ENCODE measurements at regions not wholly inside any gene's neighbourhood (a gene's known extent, or its start where the extent isn't known, plus 50 kb on each side); places are given as distances from the start of the nearest gene placed in this dataset.

GRCh38 chr9:26313108-26313507 is 579.5 kb downstream of the CAAP1 start:
- DNase-seq (ENCODE audit: low spot score), result no peak

- DNase-seq (ENCODE audit: low spot score), result no peak
Measured at GRCh38 chr9:26311463-26311995, 581.1 kb downstream of the CAAP1 start.

- DNase-seq (ENCODE audit: low spot score), result no peak
Measured at GRCh38 chr9:26310294-26310693, 582.3 kb downstream of the CAAP1 start.

- DNase-seq (ENCODE audit: low spot score), result no peak
Measured at GRCh38 chr9:26308328-26308727, 584.3 kb downstream of the CAAP1 start.

DNA sequence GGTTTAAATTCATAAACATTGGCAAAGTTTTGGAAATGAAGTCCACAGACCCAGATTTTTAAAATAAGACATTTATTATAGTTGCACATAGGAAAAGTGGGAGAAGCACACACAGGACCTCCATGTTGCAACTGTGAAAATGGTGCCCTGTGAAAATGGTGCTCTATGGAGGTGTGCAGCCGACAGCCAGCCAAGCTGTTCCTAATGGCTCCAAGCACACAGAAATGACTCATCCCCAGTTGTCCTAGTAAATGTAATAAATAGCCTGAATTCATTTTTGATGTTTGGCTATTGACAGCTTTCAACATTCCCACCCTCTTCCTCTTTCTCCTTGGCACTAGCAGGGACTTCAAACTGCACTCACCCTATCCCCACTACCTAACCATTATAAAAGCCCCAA is 590.9 kb downstream of the CAAP1 start:
- DNase-seq (ENCODE audit: low spot score), result no peak

- no peak for DNase-seq (ENCODE audit: low spot score)
Measured at GRCh38 chr9:26301046-26301445, 591.6 kb downstream of the CAAP1 start.

DNA sequence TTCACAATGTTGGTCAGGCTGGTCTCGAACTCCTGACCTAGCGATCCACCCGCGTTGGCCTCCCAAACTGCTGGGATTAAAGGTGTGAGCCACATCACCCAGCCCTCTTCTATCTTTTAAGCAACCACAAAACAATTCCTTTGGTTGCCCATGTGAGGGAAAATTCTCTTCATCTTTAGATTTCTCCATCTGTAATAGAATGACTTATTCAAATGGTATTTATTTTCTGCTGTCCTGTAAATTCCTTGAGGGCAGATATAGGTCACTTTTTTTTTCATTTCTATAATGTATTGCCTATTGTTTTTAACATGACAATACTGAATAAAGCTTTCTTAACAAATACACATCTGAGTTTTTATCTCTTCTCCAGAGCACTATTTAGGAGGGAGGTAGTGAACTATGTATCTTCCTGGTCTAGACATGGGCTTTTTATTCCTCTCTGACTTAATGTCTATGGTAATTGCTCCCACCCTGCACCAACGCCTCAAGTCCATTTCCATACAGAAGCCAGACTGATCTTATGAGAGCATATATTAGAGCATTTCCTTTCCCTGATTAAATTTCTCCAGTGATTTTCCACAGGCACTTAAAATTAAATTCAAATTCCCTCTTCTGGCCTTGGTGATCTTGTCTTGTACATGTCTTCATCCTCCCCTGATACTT is 595.6 kb downstream of the CAAP1 start:
- no peak for DNase-seq (ENCODE audit: low spot score)

DNA sequence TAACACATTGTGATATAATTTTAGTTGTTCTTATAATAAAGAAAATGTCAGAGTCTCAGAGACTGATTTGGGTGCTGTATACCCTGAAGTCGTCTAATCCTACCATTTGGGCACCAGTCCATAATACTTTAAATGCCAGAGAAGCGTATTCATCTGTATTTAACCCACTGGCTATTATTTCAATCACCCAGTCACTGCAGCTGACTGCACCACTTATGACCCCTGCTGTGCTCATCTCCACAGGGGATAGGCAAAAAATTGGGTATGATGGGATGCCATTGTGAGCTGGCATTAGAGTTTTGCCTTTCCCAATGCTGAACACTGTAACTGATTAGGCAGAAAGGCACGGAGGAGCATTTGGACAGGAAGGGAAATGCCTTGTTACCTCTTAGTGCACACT is 599.7 kb downstream of the CAAP1 start:
- no peak for DNase-seq (ENCODE audit: low spot score)

GRCh38 chr9:26271495-26272122 is 593.4 kb upstream of the TUSC1 start:
- DNase-seq (ENCODE audit: low spot score), result no peak

DNA sequence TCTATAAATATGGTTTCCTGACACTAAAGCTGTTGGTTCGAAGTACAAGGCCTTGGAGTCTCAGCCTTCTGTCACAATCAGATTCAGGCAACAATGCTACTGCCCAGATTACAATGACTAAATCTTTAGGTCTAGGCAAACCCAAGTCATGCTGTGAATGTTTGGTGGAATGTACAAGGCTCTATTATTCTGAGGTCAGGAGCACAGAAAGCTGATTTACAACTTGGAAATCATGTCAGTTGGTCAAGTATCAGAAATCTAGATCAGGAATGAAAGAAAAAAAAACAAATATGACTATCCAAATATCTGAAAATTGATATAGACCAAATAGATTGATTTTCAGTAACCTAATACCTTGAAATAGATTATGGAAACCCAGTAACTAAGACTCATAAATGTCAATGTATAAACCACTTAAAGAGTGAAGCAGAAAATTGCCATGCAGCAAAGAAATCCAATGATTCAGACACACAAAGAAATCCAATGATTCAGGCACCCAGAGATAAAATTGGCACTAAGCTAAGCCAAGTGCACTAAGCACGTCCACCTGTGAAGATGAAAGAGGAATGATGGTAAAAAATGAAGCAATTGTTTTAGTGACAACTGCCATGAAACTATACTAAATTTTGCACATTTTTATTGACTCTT is 588.0 kb upstream of the TUSC1 start:
- no peak for DNase-seq (ENCODE audit: low spot score)

- DNase-seq (ENCODE audit: low spot score), result no peak
Measured at GRCh38 chr9:26264709-26265601, 586.7 kb upstream of the TUSC1 start.

DNA sequence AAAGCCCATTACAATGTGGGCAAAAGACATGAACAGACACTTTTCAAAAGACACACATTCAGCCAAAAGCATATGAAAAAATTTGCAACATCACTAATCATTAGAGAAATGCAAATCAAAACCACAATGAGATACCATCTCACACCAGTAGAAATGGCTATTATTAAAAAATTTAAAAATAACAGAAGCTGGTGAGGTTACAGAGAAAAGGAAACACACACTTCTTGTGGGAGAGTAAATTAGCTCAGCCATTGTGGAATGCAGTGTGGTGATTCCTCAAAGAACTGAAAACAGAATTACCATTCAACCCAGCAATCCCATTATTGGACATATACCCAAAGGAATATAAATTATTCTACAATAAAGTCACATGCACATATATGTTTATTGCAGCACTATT is 585.2 kb upstream of the TUSC1 start:
- DNase-seq (ENCODE audit: low spot score), result no peak

- no peak for DNase-seq (ENCODE audit: low spot score)
Measured at GRCh38 chr9:26262421-26263107, 584.3 kb upstream of the TUSC1 start.

- DNase-seq (ENCODE audit: low spot score), result no peak
Measured at GRCh38 chr9:26261503-26262330, 583.5 kb upstream of the TUSC1 start.

GRCh38 chr9:26260238-26260637 is 582.0 kb upstream of the TUSC1 start:
- no peak for DNase-seq (ENCODE audit: low spot score)

DNA sequence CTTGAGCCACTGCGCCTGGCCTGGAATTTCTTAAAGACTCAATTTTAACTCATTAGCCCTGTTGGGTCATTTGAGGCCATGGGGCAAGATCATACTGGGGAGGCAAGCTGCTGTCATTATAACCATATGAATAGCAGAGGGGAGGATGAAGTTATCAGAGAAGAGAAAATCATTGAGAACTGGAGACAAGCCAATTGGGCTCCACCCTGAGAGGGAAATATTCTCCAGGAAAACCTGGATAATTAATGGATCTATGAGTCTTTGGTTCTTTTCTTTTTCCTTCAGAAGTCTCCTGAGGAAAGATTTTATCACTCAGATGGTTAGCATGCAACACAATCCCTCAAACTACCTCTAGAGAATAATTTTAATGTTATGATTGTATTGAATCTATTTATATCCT is 569.6 kb upstream of the TUSC1 start:
- no peak for DNase-seq (ENCODE audit: low spot score)

DNA sequence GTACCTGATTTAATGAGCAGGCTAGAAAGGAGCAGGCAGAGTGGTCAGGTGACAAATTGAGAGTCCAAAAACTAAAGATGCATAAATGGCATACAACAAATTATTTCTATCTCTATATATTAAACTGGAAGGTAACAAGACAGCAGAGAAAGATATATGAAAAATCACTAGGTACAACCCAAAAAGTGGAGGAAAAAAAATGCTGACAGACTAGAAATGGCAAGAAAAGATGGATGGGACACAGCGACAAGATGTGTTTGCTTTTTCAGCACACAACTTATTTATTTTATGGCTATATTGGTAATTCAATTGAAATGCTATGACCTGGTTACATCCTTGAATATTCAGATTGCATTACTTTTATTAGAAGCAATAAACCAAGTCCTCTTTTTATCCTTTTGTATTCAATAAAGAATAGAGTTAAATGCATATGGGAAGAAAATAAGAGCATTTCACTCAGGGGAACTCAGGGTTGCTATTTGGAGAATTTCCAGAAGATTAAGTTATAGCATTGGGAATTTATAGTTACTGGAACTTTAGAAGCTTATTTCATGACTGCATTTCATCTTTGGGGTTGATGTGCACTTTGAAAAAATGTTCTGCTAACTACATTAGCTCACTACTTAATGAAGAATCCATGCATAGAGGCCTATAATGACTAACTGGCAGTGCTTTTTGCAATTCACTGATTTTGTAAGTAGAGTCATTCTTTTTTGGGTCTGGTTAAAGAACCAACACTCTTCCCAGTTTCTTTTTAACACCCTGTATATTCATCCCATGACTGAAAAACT is 566.6 kb upstream of the TUSC1 start:
- DNase-seq (ENCODE audit: low spot score), result no peak

- DNase-seq (ENCODE audit: low spot score), result no peak
Measured at GRCh38 chr9:26243726-26244125, 565.5 kb upstream of the TUSC1 start.

GRCh38 chr9:26243029-26243697 is 564.9 kb upstream of the TUSC1 start:
- no peak for DNase-seq (ENCODE audit: low spot score)
